WTC11 (cell line): ENCODE measurements at regions not wholly inside any gene's neighbourhood (a gene's known extent, or its start where the extent isn't known, plus 50 kb on each side); places are given as distances from the start of the nearest gene placed in this dataset.

Experiments used
- ATAC-seq: fragments of 200-7000 bp; cut with Tn5 transposase; 2 replicates; pipeline ENCODE4 v1.10.0; 2021; ENCODE audit warnings: mild to moderate bottlenecking, moderate library complexity
- CTCF ChIA-PET: fragments of 300-600 bp; sonication (Branson Sonifier 250); formaldehyde crosslinking; loops from one replicate; lab custom pipeline; 2021; ENCODE audit warnings: antibody characterized with exemption; lab: Charles Lee
- POLR2A ChIA-PET: fragments of 350-600 bp; sonication (Branson Sonifier 250); formaldehyde crosslinking; loops from one replicate; lab custom pipeline; 2021; ENCODE audit warnings: antibody characterized with exemption; lab: Charles Lee
- DNase-seq: peaks from one replicate; pipeline ENCODE4 v3.0.0; 2021; ENCODE audit warnings: low spot score
- H3K27ac Mint-ChIP-seq: 2 replicates; pipeline ENCODE4 v1.8.0; 2021; ENCODE audit warnings: mixed read lengths
- H3K27me3 Mint-ChIP-seq: 2 replicates; pipeline ENCODE4 v1.8.0; 2021; ENCODE audit warnings: low read depth, mild to moderate bottlenecking, moderate library complexity, mixed read lengths
- H3K36me3 Mint-ChIP-seq: 2 replicates; pipeline ENCODE4 v1.8.0; 2021; ENCODE audit warnings: mixed read lengths
- H3K4me1 Mint-ChIP-seq: 2 replicates; pipeline ENCODE4 v1.8.0; 2022; ENCODE audit warnings: mixed read lengths
- H3K4me3 Mint-ChIP-seq: 2 replicates; pipeline ENCODE4 v1.8.0; 2021; ENCODE audit warnings: mild to moderate bottlenecking, moderate library complexity, mixed read lengths
- H3K9me3 Mint-ChIP-seq: 2 replicates; pipeline ENCODE4 v1.8.0; 2021; ENCODE audit warnings: mixed read lengths
- ATF1 ChIP-seq: sonication (generic); formaldehyde crosslinking; IDR thresholded peaks from 2 replicates; pipeline ENCODE4 v1.8.1; 2023; ENCODE audit warnings: mild to moderate bottlenecking, moderate library complexity, missing genetic modification reagents
- CDX4 ChIP-seq: fragments of 250-450 bp; sonication (Bioruptor Pico); IDR thresholded peaks from 2 replicates; pipeline ENCODE4 v1.9.0; 2021; ENCODE audit warnings: moderate library complexity, mild to moderate bottlenecking, inconsistent platforms, borderline replicate concordance
- CREM ChIP-seq: sonication (generic); formaldehyde crosslinking; IDR thresholded peaks from 2 replicates; pipeline ENCODE4 v1.8.1; 2022; ENCODE audit warnings: mild to moderate bottlenecking, missing genetic modification reagents, moderate library complexity
- FOXK1 ChIP-seq: sonication (generic); formaldehyde crosslinking; IDR thresholded peaks from 2 replicates; pipeline ENCODE4 v1.8.0; 2022; ENCODE audit warnings: mild to moderate bottlenecking, moderate library complexity, missing genetic modification reagents
- HMGA2 ChIP-seq: fragments of 250-450 bp; sonication (Bioruptor Pico); IDR thresholded peaks from 2 replicates; pipeline ENCODE4 v1.4.0; 2021; ENCODE audit warnings: mild to moderate bottlenecking, moderate library complexity
- IRF2 ChIP-seq: sonication (generic); formaldehyde crosslinking; IDR thresholded peaks from 2 replicates; pipeline ENCODE4 v1.8.0; 2022; ENCODE audit warnings: low read depth, missing genetic modification reagents, borderline replicate concordance
- KAT7 ChIP-seq: sonication (generic); formaldehyde crosslinking; IDR thresholded peaks from 2 replicates; pipeline ENCODE4 v1.8.1; 2023; ENCODE audit warnings: missing genetic modification reagents, mild to moderate bottlenecking, borderline replicate concordance
- MXD4 ChIP-seq: fragments of 250-450 bp; sonication (Bioruptor Pico); IDR thresholded peaks from 2 replicates; pipeline ENCODE4 v1.8.0; 2021; ENCODE audit warnings: mild to moderate bottlenecking, moderate library complexity, borderline replicate concordance
- NFATC4 ChIP-seq: fragments of 250-450 bp; sonication (Bioruptor Pico); IDR thresholded peaks from 2 replicates; pipeline ENCODE4 v1.9.0; 2021; ENCODE audit warnings: mild to moderate bottlenecking
- NFYB ChIP-seq: sonication (generic); formaldehyde crosslinking; conservative IDR thresholded peaks from 2 replicates; pipeline ENCODE4 v1.8.0; 2022; ENCODE audit warnings: low read depth, missing genetic modification reagents
- NR3C1 ChIP-seq: sonication (generic); formaldehyde crosslinking; conservative IDR thresholded peaks from 2 replicates; pipeline ENCODE4 v1.8.1; 2023; ENCODE audit warnings: low read depth, mild to moderate bottlenecking, missing genetic modification reagents
- OVOL2 ChIP-seq: fragments of 250-450 bp; sonication (Bioruptor Pico); IDR thresholded peaks from 2 replicates; pipeline ENCODE4 v1.9.0; 2021; ENCODE audit warnings: mild to moderate bottlenecking, borderline replicate concordance
- PREB ChIP-seq: sonication (generic); formaldehyde crosslinking; IDR thresholded peaks from 2 replicates; pipeline ENCODE4 v1.8.1; 2022; ENCODE audit warnings: mild to moderate bottlenecking, missing genetic modification reagents, moderate library complexity, borderline replicate concordance
- SMAD4 ChIP-seq: sonication (generic); formaldehyde crosslinking; IDR thresholded peaks from 2 replicates; pipeline ENCODE4 v1.8.0; 2022; ENCODE audit warnings: mild to moderate bottlenecking, missing genetic modification reagents
- USF2 ChIP-seq: sonication (generic); formaldehyde crosslinking; IDR thresholded peaks from 2 replicates; pipeline ENCODE4 v1.8.1; 2023; ENCODE audit warnings: mild to moderate bottlenecking, missing genetic modification reagents, moderate library complexity
- ZBTB21 ChIP-seq: sonication (generic); formaldehyde crosslinking; IDR thresholded peaks from 2 replicates; pipeline ENCODE4 v1.8.1; 2023; ENCODE audit warnings: mild to moderate bottlenecking, missing genetic modification reagents, borderline replicate concordance
- ZNF317 ChIP-seq: sonication (generic); formaldehyde crosslinking; IDR thresholded peaks from 2 replicates; pipeline ENCODE4 v1.8.1; 2023; ENCODE audit warnings: low read depth, mild to moderate bottlenecking, moderate library complexity, missing genetic modification reagents, borderline replicate concordance
- TF ChIP-seq, protein P1 (sequence below): fragments of 250-450 bp; sonication (Bioruptor Pico); IDR thresholded peaks from 2 replicates; pipeline ENCODE4 v1.9.0; 2021; ENCODE audit warnings: mild to moderate bottlenecking
- TF ChIP-seq, protein P2 (sequence below): sonication (generic); formaldehyde crosslinking; IDR thresholded peaks from 2 replicates; pipeline ENCODE4 v1.8.0; 2022; ENCODE audit warnings: mild to moderate bottlenecking, missing genetic modification reagents
- TF ChIP-seq, protein P3 (sequence below): sonication (generic); formaldehyde crosslinking; IDR thresholded peaks from 2 replicates; pipeline ENCODE4 v1.8.0; 2022; ENCODE audit warnings: mild to moderate bottlenecking, missing genetic modification reagents

DNA sequence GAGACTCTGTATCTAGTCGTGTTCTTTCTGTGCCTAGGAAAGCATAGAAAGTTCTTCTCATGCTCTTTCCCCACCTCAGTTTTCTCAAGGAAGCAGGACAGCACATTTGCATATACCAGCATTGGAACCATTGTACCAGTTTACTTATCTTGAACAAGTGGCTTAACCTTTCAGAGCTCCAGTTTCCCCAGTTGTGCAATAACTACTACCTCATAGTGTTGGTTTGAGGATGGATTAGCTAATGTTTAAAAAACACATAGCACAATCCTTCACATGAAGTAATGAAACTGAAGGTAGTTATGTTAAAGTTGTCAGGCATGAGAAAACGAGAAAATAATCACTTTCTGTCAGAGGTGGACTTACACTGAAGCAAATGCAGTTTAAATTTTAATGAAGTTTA lies 92.2 kb upstream of the H2AZ1 start:
- DNase-seq (no peak), ATAC-seq (no peak)
- Mint-ChIP-seq H3K4me1 (no peaks in the 10 kb centered on the region), H3K4me3 (no peak overlapping the region), H3K9me3 (peaks cover 12% of the 10 kb centered on the region), H3K27me3 (no peaks in the 10 kb centered on the region; the same call in 1 of the 2 replicates), H3K36me3 (peaks cover 7% of the 10 kb centered on the region; the same call in 1 of the 2 replicates), H3K27ac (no peak overlapping the region)
- TF ChIP-seq ATF1 (CRISPR knock-in tag) (no peak), OVOL2 (CRISPR knock-in tag) (no peak), CDX4 (CRISPR knock-in tag) (no peak), CREM (CRISPR knock-in tag) (no peak), IRF2 (no peak), KAT7 (CRISPR knock-in tag) (no peak), HMGA2 (CRISPR knock-in tag) (no peak)
- TF ChIP-seq, protein P1, sequence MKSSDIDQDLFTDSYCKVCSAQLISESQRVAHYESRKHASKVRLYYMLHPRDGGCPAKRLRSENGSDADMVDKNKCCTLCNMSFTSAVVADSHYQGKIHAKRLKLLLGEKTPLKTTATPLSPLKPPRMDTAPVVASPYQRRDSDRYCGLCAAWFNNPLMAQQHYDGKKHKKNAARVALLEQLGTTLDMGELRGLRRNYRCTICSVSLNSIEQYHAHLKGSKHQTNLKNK (CRISPR knock-in tag), result no peak
- TF ChIP-seq, protein P2, sequence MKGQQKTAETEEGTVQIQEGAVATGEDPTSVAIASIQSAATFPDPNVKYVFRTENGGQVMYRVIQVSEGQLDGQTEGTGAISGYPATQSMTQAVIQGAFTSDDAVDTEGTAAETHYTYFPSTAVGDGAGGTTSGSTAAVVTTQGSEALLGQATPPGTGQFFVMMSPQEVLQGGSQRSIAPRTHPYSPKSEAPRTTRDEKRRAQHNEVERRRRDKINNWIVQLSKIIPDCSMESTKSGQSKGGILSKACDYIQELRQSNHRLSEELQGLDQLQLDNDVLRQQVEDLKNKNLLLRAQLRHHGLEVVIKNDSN, result no peak
- CTCF ChIA-PET, result no interaction called here
- POLR2A ChIA-PET, result no interaction called here

DNA sequence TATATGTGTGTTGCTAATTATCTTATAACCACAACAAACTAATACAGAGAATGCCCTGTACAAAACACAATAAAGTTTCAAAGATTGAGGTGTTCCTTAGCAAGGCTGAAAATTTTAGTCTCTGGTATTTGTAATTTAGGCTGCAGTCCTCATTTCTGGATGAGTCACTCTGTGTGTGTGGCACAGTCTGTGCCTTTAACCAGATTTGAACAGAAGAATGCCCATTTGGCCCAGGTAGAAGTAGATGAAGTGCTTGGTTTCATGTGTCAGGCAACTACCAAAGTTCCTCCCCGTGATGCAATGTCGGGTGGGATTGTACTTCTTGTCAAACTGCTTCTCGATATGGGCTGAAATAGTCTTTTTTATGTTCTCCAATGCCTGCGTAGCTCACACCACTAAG lies 91.6 kb upstream of the H2AZ1 start:
- ATAC-seq (no peak), DNase-seq (no peak)
- TF ChIP-seq, protein P2, result no peak
- no peak for TF ChIP-seq USF2 (CRISPR knock-in tag)
- TF ChIP-seq IRF2, result no peak
- TF ChIP-seq NFYB, result no peak
- Mint-ChIP-seq H3K36me3 (peaks cover 12% of the 10 kb centered on the region), H3K27ac (no peak overlapping the region), H3K4me1 (no peaks in the 10 kb centered on the region; the same call in 1 of the 2 replicates), H3K9me3 (peaks cover 18% of the 10 kb centered on the region), H3K27me3 (no peaks in the 10 kb centered on the region; the same call in 1 of the 2 replicates), H3K4me3 (no peak overlapping the region)
- CTCF ChIA-PET, result no interaction called here
- POLR2A ChIA-PET, result no interaction called here

DNA sequence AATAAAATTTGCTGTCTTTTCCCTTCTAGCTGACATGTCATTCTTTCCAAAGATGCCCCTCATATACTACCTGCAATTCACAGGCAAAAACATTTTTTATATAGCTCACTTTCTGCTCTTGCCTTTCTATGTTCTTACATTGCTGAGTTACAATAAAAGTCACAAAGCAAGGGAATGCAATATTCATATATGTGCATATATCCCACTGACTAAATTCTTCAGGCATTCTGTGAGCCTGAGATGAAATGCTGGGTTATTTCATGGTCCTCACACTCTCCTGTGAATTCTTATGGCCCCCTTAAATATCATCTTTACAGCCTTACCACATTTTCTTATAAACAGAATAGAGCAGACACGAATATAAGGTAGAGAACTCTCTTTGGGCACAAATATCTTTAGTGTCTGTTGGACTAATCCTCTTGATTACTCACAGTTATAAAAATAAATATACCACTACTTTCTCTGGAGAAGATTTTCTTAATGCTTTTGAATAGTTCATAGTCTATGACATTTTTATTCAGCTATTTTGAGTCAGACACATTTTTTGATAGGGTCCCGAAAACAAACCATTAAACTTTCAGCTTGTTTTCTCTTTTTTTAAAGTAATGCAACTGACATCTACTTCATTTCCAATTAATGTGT lies 84.1 kb upstream of the H2AZ1 start:
- Mint-ChIP-seq H3K36me3 (peaks cover 22% of the 10 kb centered on the region), H3K27ac (no peak overlapping the region), H3K4me3 (no peak overlapping the region), H3K27me3 (no peaks in the 10 kb centered on the region), H3K9me3 (peaks cover 42% of the 10 kb centered on the region)
- DNase-seq (no peak), ATAC-seq (no peak)
- CTCF ChIA-PET, result no interaction called here
- TF ChIP-seq, protein P3, sequence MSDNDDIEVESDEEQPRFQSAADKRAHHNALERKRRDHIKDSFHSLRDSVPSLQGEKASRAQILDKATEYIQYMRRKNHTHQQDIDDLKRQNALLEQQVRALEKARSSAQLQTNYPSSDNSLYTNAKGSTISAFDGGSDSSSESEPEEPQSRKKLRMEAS (CRISPR knock-in tag), result no peak
- TF ChIP-seq PREB (CRISPR knock-in tag) (no peak), FOXK1 (CRISPR knock-in tag) (no peak), KAT7 (CRISPR knock-in tag) (no peak), ZNF317 (CRISPR knock-in tag) (no peak), NFATC4 (CRISPR knock-in tag) (no peak), IRF2 (no peak), SMAD4 (CRISPR knock-in tag) (no peak), ZBTB21 (CRISPR knock-in tag) (no peak), MXD4 (CRISPR knock-in tag) (no peak), NR3C1 (CRISPR knock-in tag) (no peak)
- TF ChIP-seq, protein P2, result no peak
- TF ChIP-seq, all 79 proteins: peak for 0
- POLR2A ChIA-PET, result no interaction called here
- peaks cover 3% of the 10 kb centered on the region for H3K4me1 Mint-ChIP-seq
